Coronary artery (tissue), 2 donors: ENCODE measurements at regions not wholly inside any gene's neighbourhood (a gene's known extent, or its start where the extent isn't known, plus 50 kb on each side); places are given as distances from the start of the nearest gene placed in this dataset.
A peak's percentile ranks its signal among the peaks of the same experiment; 100 is the strongest.

Experiments
- DNase-seq: peaks from one replicate; pipeline ENCODE4 v3.0.0-alpha.2; 2017; ENCODE audit warnings: low spot score
- H3K27ac ChIP-seq, 2 donors: fragments of 200-600 bp; sonication (generic); one replicate each; pipeline ENCODE4 v1.5.1; 2016 to 2019
- H3K4me3 ChIP-seq: fragments of 200-600 bp; sonication (generic); 2 replicates; pipeline ENCODE4 v1.5.1; 2016; ENCODE audit warnings: mild to moderate bottlenecking, moderate library complexity
- CTCF ChIP-seq: fragments of 200-600 bp; sonication (generic); IDR thresholded peaks from one replicate; pipeline ENCODE4 v1.5.1; 2019; ENCODE audit warnings: antibody characterized with exemption

- peak overlapping the region in 1 of 2 donors; percentile 9 for H3K27ac ChIP-seq
- TF ChIP-seq CTCF: no peak
Measured at GRCh38 chr15:31212326-31213080, 111.0 kb upstream of the TRPM1 start.

GRCh38 chr15:31214158-31214863 lies 112.3 kb upstream of the KLF13 start:
- DNase-seq: no peak

More at GRCh38 chr15:31212326-31213080, 111.0 kb upstream of the TRPM1 start:
- DNase-seq: no peak
- no peak overlapping the region for H3K4me3 ChIP-seq

GRCh38 chr15:31214864-31215489 lies 111.7 kb upstream of the KLF13 start:
- no peak for TF ChIP-seq CTCF
- H3K4me3 ChIP-seq: peak overlapping the region; percentile 79
- H3K27ac ChIP-seq: peak overlapping the region; percentile 76 to 94
- DNase-seq: no peak

More at GRCh38 chr15:31214158-31214863, 112.3 kb upstream of the KLF13 start:
- Histone ChIP-seq H3K4me3 (no peak overlapping the region), H3K27ac (peak overlapping the region; percentile 76 to 94)
- TF ChIP-seq CTCF: no peak

GRCh38 chr15:31215490-31216214 lies 111.0 kb upstream of the KLF13 start:
- peak overlapping the region; percentile 76 to 94 for H3K27ac ChIP-seq
- H3K4me3 ChIP-seq: peak overlapping the region; percentile 79
- peak; percentile 84 for TF ChIP-seq CTCF
- DNase-seq: peak; percentile 88

- Histone ChIP-seq H3K27ac (peak overlapping the region; percentile 76 to 94), H3K4me3 (peak overlapping the region; percentile 79)
- no peak for TF ChIP-seq CTCF
- DNase-seq: peak; percentile 91
Measured at GRCh38 chr15:31216215-31216911, 110.3 kb upstream of the KLF13 start.

GRCh38 chr15:31217067-31217466 lies 109.6 kb upstream of the KLF13 start:
- no peak for DNase-seq
- H3K27ac ChIP-seq: peak overlapping the region in 1 of 2 donors; percentile 94
- no peak overlapping the region for H3K4me3 ChIP-seq
- TF ChIP-seq CTCF: no peak
